ENCODE measurements at regions not wholly inside any gene's neighbourhood (a gene's known extent, or its start where the extent isn't known, plus 50 kb on each side); places are given as distances from the start of the nearest gene placed in this dataset.
A peak's percentile ranks its signal among the peaks of the same experiment; 100 is the strongest.

- DNase-seq, result no peak
Observed at GRCh38 chr9:81245254-81245956, 443.9 kb downstream of the TLE1 start.

- no peak for DNase-seq
Observed at GRCh38 chr9:81244631-81245030, 444.7 kb downstream of the TLE1 start.

DNA sequence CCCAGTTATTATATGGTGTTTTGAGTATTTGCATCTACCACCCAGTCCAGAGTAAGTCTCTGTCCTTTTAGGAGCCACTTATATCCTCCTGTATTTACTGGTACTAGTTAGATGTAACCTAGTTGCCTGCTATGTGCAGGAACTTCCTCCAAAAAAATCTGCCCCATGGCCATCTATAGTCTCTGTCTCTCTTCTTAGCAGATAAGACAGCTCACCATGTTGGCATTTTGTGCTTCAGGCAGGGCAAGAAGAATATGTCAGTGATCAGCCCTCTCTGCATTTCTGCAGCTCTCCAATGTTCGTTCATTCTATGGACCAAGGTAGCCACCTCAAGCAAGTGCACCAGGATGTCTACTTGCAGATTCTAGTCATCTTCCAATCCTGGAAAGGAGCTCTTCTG lies 446.5 kb downstream of the TLE1 start:
- no peak for DNase-seq

DNA sequence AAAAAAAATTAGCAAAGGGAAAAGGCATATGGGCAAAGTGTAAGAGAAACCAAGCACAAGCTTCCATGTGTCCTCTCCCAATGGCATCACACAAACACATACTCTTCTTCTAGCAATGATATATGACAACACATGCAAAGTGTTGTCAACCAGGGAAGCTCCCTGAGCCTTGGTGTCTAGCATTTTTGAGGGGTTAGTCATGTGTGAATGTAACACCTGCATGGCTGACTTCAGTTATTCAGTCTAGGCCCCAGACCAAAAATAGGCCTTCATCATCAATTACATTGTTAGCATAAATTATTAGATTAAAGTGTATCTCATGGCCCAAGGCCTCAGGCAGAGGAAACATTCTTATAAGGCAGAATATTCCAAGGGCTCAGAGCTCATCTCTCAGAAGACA lies 450.0 kb downstream of the TLE1 start:
- no peak for DNase-seq

- no peak for DNase-seq
Observed at GRCh38 chr9:81237565-81238231, 451.6 kb downstream of the TLE1 start.

DNA sequence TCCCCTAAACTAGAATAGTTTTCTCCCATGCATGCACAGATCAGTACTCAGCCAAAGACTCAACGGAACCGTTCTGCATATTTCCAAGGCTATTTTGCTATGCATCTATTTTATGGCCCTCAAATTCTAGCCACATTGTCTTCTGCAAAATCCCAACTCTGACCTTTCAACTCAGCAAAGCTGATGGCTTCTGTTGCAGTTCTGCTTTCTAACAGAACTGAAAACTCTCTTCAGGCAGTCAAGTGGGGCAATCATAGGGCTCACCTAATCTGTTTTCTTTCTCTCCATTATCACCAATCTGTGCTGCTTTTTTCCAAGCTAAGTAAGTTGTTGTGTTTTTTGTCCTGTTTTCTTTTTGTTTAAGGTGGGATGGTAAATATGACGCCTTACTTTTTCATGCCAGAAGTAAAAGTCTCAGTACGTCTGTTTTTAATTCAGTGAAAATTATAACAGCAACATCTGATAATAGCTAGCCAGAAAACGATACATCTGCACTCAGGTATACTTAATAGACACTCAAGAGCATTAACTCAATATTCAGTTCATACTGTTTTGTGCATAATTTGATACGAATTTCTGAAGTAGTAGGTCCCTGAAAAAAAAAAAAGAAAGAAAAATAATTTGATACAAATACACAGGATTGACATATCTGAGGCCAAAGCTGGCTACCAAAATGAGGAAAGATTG lies 454.3 kb downstream of the TLE1 start:
- DNase-seq, result no peak

DNA sequence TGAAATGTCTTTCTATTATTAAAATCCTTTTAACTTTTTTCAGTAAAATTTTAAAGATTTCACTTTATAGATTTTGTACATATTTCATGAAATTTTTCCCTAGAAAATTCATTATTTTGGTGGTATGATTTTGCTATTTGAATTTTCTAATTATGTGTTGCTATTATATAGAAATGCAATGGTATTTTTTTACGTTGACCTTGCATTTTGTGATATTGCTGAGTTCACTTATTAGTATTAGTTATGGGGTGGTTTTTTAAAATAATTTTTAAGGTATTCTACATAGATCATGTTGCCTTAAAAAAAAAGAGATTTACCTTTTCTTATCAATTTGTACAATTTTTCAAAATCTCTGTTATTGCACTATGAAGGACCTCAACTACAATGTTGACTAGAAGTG lies 458.3 kb downstream of the TLE1 start:
- DNase-seq, result no peak

- DNase-seq, result no peak
Observed at GRCh38 chr9:81227507-81228245, 461.7 kb downstream of the TLE1 start.

DNA sequence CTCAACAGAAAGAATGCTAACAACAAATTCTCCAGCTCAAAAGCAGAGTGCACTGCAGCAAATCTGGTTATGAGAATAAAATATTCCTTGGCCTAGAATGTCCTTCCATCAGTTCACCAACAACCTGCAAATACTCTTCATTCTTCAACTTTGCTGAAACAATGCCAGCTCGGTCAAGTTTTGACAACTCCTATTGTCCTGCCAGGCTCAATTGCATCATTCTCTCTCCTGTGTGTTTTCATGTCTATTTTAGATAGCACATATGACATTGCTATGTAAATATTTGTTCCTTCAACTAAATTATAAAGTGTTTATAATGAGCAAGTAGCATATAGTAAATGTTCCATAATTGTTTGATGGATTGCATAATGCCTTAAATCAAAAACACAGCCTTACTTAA lies 463.8 kb downstream of the TLE1 start:
- no peak for DNase-seq

DNA sequence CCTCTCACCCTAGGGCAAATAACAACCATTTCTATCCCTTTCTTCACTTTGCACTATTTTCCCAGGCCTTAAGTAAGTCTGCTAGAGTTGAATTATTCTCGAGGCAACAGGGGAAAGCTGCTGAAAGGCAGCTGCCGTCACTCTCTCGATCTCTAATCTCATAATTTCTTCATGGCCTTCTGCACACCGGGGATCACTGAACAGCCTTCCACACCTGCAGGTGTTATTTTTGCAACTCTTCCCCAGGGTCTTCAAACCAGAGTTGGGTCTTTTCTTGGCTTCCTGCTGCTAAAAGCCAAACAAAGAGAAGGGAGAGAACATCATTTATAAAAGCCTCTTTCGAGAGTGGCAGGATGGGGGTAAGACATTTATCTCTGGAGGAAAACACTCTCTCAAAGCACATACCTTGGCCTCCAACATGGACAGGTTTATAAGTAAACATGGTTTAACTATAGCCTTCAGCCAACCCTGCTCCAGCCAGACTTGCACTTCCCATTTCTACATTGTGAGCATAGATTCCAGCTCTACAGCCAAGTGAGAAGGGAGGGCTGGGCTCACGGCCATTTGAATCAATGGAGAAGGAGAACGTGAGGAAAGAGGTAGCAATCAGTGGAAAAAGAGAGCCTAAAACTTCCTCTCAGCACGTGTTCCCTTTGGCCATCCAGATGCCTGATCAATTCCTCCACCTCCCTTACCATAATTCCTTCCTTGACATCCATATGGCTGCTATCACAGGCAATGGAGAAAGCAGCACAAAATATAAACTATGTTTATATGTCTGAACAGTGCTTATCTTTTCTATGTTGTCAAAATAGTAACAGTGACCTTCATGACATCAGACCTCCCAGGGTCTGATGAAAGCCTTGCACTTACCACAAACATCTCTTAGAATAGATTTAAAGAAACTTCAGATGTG lies 464.9 kb downstream of the TLE1 start:
- no peak for DNase-seq

- DNase-seq, result no peak
Observed at GRCh38 chr9:81214975-81215374, 474.4 kb downstream of the TLE1 start.

DNA sequence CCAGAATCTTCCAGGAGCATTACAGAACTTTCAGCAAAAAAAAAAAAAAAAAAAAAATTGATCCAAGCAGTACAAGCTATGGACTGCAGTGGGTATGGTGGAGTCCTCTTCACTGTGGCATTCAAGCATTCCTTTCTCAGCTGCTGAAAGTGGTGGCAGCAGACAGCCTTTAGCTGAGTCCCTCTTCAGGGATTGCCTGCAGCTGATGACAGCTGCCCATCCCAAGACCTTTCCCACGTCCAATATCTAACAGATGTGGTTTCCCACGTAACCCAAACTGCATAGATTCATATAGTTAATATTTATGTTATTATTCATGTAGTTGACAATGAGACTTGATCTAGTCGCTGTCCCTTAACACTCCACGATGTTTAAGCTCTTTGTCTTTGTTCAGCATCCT lies 475.9 kb downstream of the TLE1 start:
- DNase-seq, result no peak

GRCh38 chr9:81211741-81212140 lies 477.6 kb downstream of the TLE1 start:
- DNase-seq, result no peak

GRCh38 chr9:81207651-81208050 lies 481.7 kb downstream of the TLE1 start:
- DNase-seq, result no peak

DNA sequence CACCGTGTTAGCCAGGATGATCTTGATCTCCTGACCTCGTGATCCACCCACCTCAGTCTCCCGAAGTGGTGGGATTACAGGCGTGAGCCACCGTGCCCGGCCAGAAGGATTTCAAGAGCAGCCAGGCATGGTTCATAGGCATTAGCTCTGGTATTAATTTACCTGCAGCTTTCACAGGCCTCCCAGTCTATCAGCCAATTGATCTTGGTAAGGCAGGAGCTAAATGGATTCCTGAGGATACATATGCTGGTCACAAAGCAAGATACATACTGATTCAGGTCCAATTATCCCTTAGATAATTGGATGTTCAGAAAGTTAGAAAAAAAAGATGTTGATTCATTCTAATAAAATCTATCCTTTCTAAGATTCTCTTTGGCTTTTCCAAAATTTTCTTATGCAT lies 487.1 kb downstream of the TLE1 start:
- no peak for DNase-seq

DNA sequence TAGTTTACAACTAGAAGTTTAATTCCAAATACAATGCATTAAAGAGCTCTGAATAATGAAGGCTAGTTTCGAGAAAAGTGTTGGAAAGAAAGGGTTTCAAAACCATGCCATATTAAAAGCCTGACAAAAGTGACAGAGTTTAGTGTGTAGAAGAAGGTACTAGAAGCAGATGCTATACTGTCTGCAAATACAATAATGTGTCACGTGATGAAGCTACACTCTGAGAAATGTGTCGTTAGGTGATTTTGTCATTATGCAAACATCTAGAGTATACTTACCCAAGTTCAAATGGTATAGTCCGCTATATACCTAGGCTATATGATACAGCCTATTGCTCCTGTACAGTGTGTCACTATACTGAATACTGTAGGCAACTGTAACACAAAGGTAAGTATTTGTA lies 494.1 kb downstream of the TLE1 start:
- no peak for DNase-seq

DNA sequence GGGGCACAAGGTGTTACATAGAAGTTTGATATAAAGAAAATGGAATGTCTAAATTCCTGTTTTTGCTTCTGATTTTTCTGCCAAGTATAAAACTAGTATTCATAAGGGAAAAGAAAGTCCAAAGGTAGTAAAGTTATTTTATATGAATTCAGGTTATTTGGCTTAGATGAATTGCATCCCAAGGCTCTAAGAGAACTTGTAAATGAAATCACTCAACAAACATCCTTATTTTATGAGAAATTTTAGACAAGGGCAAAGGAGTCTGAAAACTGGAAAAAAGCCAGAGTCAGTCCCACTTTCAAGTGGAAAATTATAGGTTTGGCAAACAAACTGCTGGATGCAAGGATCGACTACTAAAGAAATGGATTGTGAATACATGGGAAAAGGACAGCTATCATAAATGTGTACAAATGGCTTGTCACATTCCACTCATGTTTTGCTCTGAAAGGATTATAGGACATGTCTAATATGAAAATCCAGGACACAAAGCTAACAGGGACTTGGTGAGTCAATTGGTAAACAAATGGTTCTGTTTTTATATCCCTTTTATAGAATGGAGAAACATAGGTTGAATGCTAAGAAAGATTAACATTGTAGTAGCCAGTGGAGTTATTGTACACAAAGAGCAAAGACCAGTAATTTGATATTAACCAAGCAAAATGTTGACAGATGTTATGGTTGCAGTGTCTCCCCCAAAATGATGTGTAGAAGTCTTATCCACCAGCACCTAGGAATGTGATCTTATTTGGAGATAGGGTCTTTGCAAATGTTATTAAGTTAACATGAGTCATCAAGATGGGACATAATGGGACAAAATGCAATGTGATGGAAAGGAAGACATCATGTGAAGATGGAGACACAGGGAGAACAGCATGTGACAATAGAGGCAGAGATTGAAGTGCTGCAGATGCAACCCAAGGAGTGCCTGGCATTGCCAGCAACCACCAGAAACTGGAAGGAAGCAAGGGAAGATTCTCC lies 495.7 kb downstream of the TLE1 start:
- no peak for DNase-seq

GRCh38 chr9:81191222-81191621 lies 498.1 kb downstream of the TLE1 start:
- DNase-seq, result no peak

- DNase-seq, result no peak
Observed at GRCh38 chr9:81190659-81191058, 498.7 kb downstream of the TLE1 start.

DNA sequence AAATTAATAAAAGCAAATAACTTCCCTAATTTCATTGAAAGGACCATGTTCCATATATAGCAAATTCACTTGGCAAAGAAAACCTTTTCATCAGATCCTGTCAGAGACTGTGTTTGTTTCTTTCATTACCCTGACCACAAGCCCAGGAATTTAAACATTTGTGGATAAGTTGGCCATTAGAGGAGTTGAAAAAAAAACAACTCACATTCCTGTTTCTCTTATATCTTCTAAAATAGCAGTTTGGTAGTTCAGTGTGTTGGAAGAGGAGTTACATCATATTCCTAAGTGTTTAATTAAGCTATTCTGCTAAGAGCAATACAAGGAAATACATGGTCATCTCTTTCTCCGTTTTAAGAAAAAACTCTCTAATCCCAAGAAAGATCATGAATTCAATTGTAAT lies 505.6 kb downstream of the TLE1 start:
- DNase-seq, result no peak

GRCh38 chr9:81182431-81182830 lies 506.9 kb downstream of the TLE1 start:
- peak; percentile 28 to 64 for DNase-seq

All from NCI-H446 (cell line).